Natural killer cell (primary cell): ENCODE measurements at regions not wholly inside any gene's neighbourhood (a gene's known extent, or its start where the extent isn't known, plus 50 kb on each side); places are given as distances from the start of the nearest gene placed in this dataset.

Experiments used
- ATAC-seq, 3 donors: fragments of 150-1000 bp in 2 of 3; fragments of 200-7000 bp in 1 of 3; cut with Tn5 transposase; 1 replicate in 1 of 3; 2 replicates in 2 of 3; pipeline ENCODE4 v1.10.0; 2021; ENCODE audit warnings: mild to moderate bottlenecking in 2 of 3, moderate library complexity in 2 of 3
- DNase-seq, 2 donors: peaks; one replicate each; pipeline versions ENCODE4 v3.0.0 to v3.0.0-alpha.2; 2013 to 2021; ENCODE audit warnings: mixed read lengths in 1 of 2
- H3K27ac ChIP-seq: one replicate; pipeline ENCODE4 v1.5.1; 2013; ENCODE audit warnings: mild to moderate bottlenecking, low read length
- H3K27me3 ChIP-seq: one replicate; pipeline ENCODE4 v1.6.1; 2013; ENCODE audit warnings: low read length; ENCODE audit not compliant: control insufficient read depth, insufficient read depth
- H3K36me3 ChIP-seq: one replicate; pipeline ENCODE4 v1.6.1; 2013; ENCODE audit warnings: low read length; ENCODE audit not compliant: control insufficient read depth, insufficient read depth
- H3K4me1 ChIP-seq: one replicate; pipeline ENCODE4 v1.6.1; 2013; ENCODE audit warnings: low read length; ENCODE audit not compliant: control insufficient read depth, insufficient read depth
- H3K4me3 ChIP-seq: one replicate; pipeline ENCODE4 v1.5.1; 2013; ENCODE audit warnings: low read length
- H3K9me3 ChIP-seq: one replicate; pipeline ENCODE4 v1.6.1; 2013; ENCODE audit warnings: low read length; ENCODE audit not compliant: control insufficient read depth, insufficient read depth
- H3K27ac Mint-ChIP-seq, 2 donors: one replicate each; pipeline ENCODE4 v1.8.0; 2022; ENCODE audit warnings: mild to moderate bottlenecking in 2 of 2, mixed read lengths in 2 of 2, moderate library complexity in 1 of 2
- H3K27me3 Mint-ChIP-seq, 2 donors: one replicate each; pipeline ENCODE4 v1.8.0; 2022; ENCODE audit warnings: low read depth in 2 of 2, mixed read lengths in 2 of 2
- H3K36me3 Mint-ChIP-seq: one replicate; pipeline ENCODE4 v1.8.0; 2022; ENCODE audit warnings: mixed read lengths
- H3K4me1 Mint-ChIP-seq, 2 donors: one replicate each; pipeline ENCODE4 v1.8.0; 2022; ENCODE audit warnings: mixed read lengths in 2 of 2
- H3K4me3 Mint-ChIP-seq: one replicate; pipeline ENCODE4 v1.8.0; 2022; ENCODE audit warnings: mild to moderate bottlenecking, moderate library complexity, mixed read lengths
- H3K9me3 Mint-ChIP-seq, 2 donors: one replicate each; pipeline ENCODE4 v1.8.0; 2022; ENCODE audit warnings: mixed read lengths in 2 of 2
- CTCF ChIP-seq: fragments of 200-600 bp; IDR thresholded peaks from one replicate; pipeline ENCODE4 v1.8.0; 2022; ENCODE audit warnings: antibody characterized with exemption
- whole genome bisulfite sequencing: methylation state at CpG from one replicate; pipeline ENCODE4 v1.1.7; 2013; ENCODE audit warnings: missing lambda C conversion rate; ENCODE audit not compliant: insufficient coverage; 5-methylcytosine and 5-hydroxymethylcytosine counted together
- intact Hi-C: fragments of 100-400 bp; cut with micrococcal nuclease; formaldehyde crosslinking; loops from one replicate; pipeline ENCODE4 v1.14.2; 2022

- no peak overlapping the region for H3K4me3 ChIP-seq
- no peak for TF ChIP-seq CTCF
- WGBS, result 79% methylated on average over 5 of the region's 5 CpGs
- H3K36me3 ChIP-seq, result no peaks in the 10 kb centered on the region
- H3K27ac ChIP-seq, result no peak overlapping the region
- no peaks in the 10 kb centered on the region for H3K9me3 Mint-ChIP-seq
- no peaks in the 10 kb centered on the region for H3K36me3 Mint-ChIP-seq
- H3K27me3 ChIP-seq, result no peaks in the 10 kb centered on the region
- DNase-seq (no peak), ATAC-seq (peak in 1 of 3 donors; percentile 46)
- intact Hi-C loops, result no loop called here
- H3K9me3 ChIP-seq, result no peaks in the 10 kb centered on the region
- H3K4me1 ChIP-seq, result no peaks in the 10 kb centered on the region
- H3K4me3 Mint-ChIP-seq, result no peak overlapping the region
- H3K4me1 Mint-ChIP-seq, result peaks cover 7 to 21% of the 10 kb centered on the region in 2 donors
- peak overlapping the region in 1 of 2 donors; percentile 89 for H3K27ac Mint-ChIP-seq
- H3K27me3 Mint-ChIP-seq, result no peaks in the 10 kb centered on the region
Measured at GRCh38 chr11:134489728-134490127, 77.7 kb upstream of the B3GAT1 start.

- H3K4me3 Mint-ChIP-seq, result no peak overlapping the region
- H3K4me1 Mint-ChIP-seq, result peaks cover 7 to 21% of the 10 kb centered on the region in 2 donors
- H3K27ac Mint-ChIP-seq, result peak overlapping the region in 1 of 2 donors; percentile 89
- H3K9me3 ChIP-seq, result no peaks in the 10 kb centered on the region
- H3K27me3 ChIP-seq, result no peaks in the 10 kb centered on the region
- H3K27ac ChIP-seq, result no peak overlapping the region
- H3K9me3 Mint-ChIP-seq, result no peaks in the 10 kb centered on the region
- peak; percentile 54 to 85 (median 74) for ATAC-seq
- 67% methylated on average over 9 of the region's 9 CpGs for WGBS
- intact Hi-C loops, result no loop called here
- H3K4me1 ChIP-seq, result no peaks in the 10 kb centered on the region
- no peaks in the 10 kb centered on the region for H3K36me3 ChIP-seq
- H3K36me3 Mint-ChIP-seq, result no peaks in the 10 kb centered on the region
- no peak overlapping the region for H3K4me3 ChIP-seq
- TF ChIP-seq CTCF, result no peak
- peak in 1 of 2 donors; percentile 24 for DNase-seq
- H3K27me3 Mint-ChIP-seq, result no peaks in the 10 kb centered on the region
Measured at GRCh38 chr11:134488913-134489312, 76.9 kb upstream of the B3GAT1 start.

GRCh38 chr11:134488512-134488911 lies 76.5 kb upstream of the B3GAT1 start:
- no peak for DNase-seq
- Mint-ChIP-seq H3K27ac (peak overlapping the region in 1 of 2 donors; percentile 89), H3K27me3 (no peaks in the 10 kb centered on the region), H3K9me3 (no peaks in the 10 kb centered on the region), H3K36me3 (no peaks in the 10 kb centered on the region), H3K4me1 (peaks cover 7 to 21% of the 10 kb centered on the region in 2 donors), H3K4me3 (no peak overlapping the region)
- WGBS, result 77% methylated on average over 4 of the region's 4 CpGs
- H3K27ac ChIP-seq, result no peak overlapping the region
- H3K4me1 ChIP-seq, result no peaks in the 10 kb centered on the region
- intact Hi-C loops, result no loop called here
- H3K27me3 ChIP-seq, result no peaks in the 10 kb centered on the region
- TF ChIP-seq CTCF, result no peak
- no peak overlapping the region for H3K4me3 ChIP-seq
- no peaks in the 10 kb centered on the region for H3K36me3 ChIP-seq
- ATAC-seq, result no peak
- no peaks in the 10 kb centered on the region for H3K9me3 ChIP-seq

GRCh38 chr11:134487696-134488095 lies 75.7 kb upstream of the B3GAT1 start:
- Mint-ChIP-seq H3K36me3 (no peaks in the 10 kb centered on the region), H3K4me3 (no peak overlapping the region), H3K9me3 (no peaks in the 10 kb centered on the region), H3K27me3 (no peaks in the 10 kb centered on the region), H3K4me1 (peaks cover 7 to 21% of the 10 kb centered on the region in 2 donors), H3K27ac (peak overlapping the region in 1 of 2 donors; percentile 89)
- H3K9me3 ChIP-seq, result no peaks in the 10 kb centered on the region
- no peaks in the 10 kb centered on the region for H3K4me1 ChIP-seq
- no peaks in the 10 kb centered on the region for H3K27me3 ChIP-seq
- TF ChIP-seq CTCF, result no peak
- no peak overlapping the region for H3K4me3 ChIP-seq
- H3K27ac ChIP-seq, result no peak overlapping the region
- intact Hi-C loops, result no loop called here
- 75% methylated on average over 3 of the region's 3 CpGs for WGBS
- H3K36me3 ChIP-seq, result no peaks in the 10 kb centered on the region
- DNase-seq (no peak), ATAC-seq (no peak)
